SH-SY5Y (cell line): ENCODE measurements at regions not wholly inside any gene's neighbourhood (a gene's known extent, or its start where the extent isn't known, plus 50 kb on each side); places are given as distances from the start of the nearest gene placed in this dataset.

Source experiments
- GATA2 ChIP-seq: IDR thresholded peaks from 2 replicates; pipeline ENCODE4 v1.6.1; 2011; ENCODE audit warnings: mild to moderate bottlenecking, low read depth, low read length
- GATA3 ChIP-seq: IDR thresholded peaks from 2 replicates; pipeline ENCODE4 v1.6.1; 2011; ENCODE audit warnings: low read depth, mild to moderate bottlenecking, low read length, moderate library complexity

- TF ChIP-seq GATA2, result no peak
- no peak for TF ChIP-seq GATA3
These were observed 281.3 kb downstream of the EPM2A start for GRCh38 chr6:145454006-145454405.

- TF ChIP-seq GATA3 (no peak), GATA2 (no peak)
These were observed 277.8 kb downstream of the EPM2A start for GRCh38 chr6:145457556-145457955.

- TF ChIP-seq GATA3 (no peak), GATA2 (no peak)
These were observed 266.8 kb downstream of the EPM2A start for GRCh38 chr6:145468534-145468933.

GRCh38 chr6:145469021-145469420 lies 266.3 kb downstream of the EPM2A start:
- TF ChIP-seq GATA3 (no peak), GATA2 (no peak)

GRCh38 chr6:145475794-145476396 lies 259.4 kb downstream of the EPM2A start:
- TF ChIP-seq GATA3, result no peak
- no peak for TF ChIP-seq GATA2

- TF ChIP-seq GATA2, result no peak
- TF ChIP-seq GATA3, result no peak
These were observed 255.3 kb downstream of the EPM2A start for GRCh38 chr6:145480024-145480423.

GRCh38 chr6:145483191-145483996 lies 251.9 kb downstream of the EPM2A start:
- TF ChIP-seq GATA2 (no peak), GATA3 (no peak)

- TF ChIP-seq GATA2, result no peak
- no peak for TF ChIP-seq GATA3
These were observed 250.0 kb downstream of the EPM2A start for GRCh38 chr6:145485288-145485687.

- TF ChIP-seq GATA2 (no peak), GATA3 (no peak)
These were observed 249.0 kb downstream of the EPM2A start for GRCh38 chr6:145486306-145486705.

- TF ChIP-seq GATA2, result no peak
- no peak for TF ChIP-seq GATA3
These were observed 245.7 kb downstream of the EPM2A start for GRCh38 chr6:145489583-145489982.

- TF ChIP-seq GATA3 (no peak), GATA2 (no peak)
These were observed 245.3 kb downstream of the EPM2A start for GRCh38 chr6:145490068-145490467.

GRCh38 chr6:145491126-145491525 lies 244.2 kb downstream of the EPM2A start:
- no peak for TF ChIP-seq GATA2
- no peak for TF ChIP-seq GATA3

- TF ChIP-seq GATA2 (no peak), GATA3 (no peak)
These were observed 238.3 kb downstream of the EPM2A start for GRCh38 chr6:145497006-145497405.

- TF ChIP-seq GATA3, result no peak
- no peak for TF ChIP-seq GATA2
These were observed 236.9 kb downstream of the EPM2A start for GRCh38 chr6:145498425-145498824.

- TF ChIP-seq GATA3 (no peak), GATA2 (no peak)
These were observed 232.9 kb downstream of the EPM2A start for GRCh38 chr6:145502416-145502815.
